A549 (cell line): ENCODE measurements at regions not wholly inside any gene's neighbourhood (a gene's known extent, or its start where the extent isn't known, plus 50 kb on each side); places are given as distances from the start of the nearest gene placed in this dataset.

Source experiments
- JUN ChIP-seq, 2 experiments: fragments of >200 bp; sonication (Bioruptor Twin); formaldehyde crosslinking; IDR thresholded peaks; 2 replicates in 1 of 2; 3 replicates in 1 of 2; pipeline ENCODE4 v1.6.1; 2016 to 2017
- SMC3 ChIP-seq: fragments of >200 bp; sonication (Bioruptor Twin); formaldehyde crosslinking; IDR thresholded peaks from 3 replicates; pipeline ENCODE4 v1.6.1; 2018; ENCODE audit warnings: inconsistent platforms
- SREBF2 ChIP-seq: fragments of 450-650 bp; IDR thresholded peaks from 2 replicates; pipeline ENCODE4 v1.6.1; 2014; ENCODE audit warnings: mild to moderate bottlenecking, moderate library complexity
- TF ChIP-seq, protein P1 (sequence below): fragments of 200-600 bp; sonication (generic); IDR thresholded peaks from 2 replicates; pipeline ENCODE4 v1.6.1; 2016; ENCODE audit warnings: antibody characterized with exemption, mild to moderate bottlenecking, moderate library complexity

DNA sequence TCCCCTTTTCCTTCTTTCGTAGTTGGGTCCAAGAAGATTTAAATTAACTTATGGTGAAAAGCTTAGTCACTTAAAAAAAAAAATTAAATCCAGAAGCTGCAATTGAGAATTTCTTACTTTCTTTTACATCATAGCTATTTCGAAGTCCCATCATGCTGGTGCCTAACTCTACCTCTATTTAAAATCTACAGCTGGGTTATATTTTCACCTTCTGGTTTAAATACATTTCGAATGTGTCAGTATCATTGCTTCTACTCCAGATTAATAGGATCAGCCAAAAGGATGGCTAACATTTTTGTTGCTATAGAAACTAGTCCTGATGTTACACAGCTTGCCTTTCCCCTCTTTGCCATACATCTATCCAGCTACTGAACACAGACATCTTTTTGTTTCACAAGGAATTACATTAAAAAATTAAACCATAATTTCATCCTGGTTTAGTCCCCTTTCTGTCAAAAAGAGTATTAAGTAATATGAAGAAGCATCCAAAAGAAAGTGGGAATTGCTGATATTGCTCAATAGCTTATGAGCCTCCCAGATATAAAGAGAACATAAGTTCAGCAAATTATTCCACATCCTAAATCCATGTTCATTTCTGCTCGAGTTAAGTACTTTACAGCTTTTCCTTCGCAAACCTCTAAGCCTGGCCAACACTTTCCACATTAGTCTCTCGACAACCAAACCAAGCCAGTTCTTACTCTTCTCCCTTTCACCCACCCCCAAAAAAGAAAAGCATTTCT, 396.7 kb upstream of the DAB1 start:
- TF ChIP-seq SREBF2 (no peak), SMC3 (no peak), JUN (IDR thresholded peaks at IDR 0.05) (no peak)
- TF ChIP-seq, protein P1, sequence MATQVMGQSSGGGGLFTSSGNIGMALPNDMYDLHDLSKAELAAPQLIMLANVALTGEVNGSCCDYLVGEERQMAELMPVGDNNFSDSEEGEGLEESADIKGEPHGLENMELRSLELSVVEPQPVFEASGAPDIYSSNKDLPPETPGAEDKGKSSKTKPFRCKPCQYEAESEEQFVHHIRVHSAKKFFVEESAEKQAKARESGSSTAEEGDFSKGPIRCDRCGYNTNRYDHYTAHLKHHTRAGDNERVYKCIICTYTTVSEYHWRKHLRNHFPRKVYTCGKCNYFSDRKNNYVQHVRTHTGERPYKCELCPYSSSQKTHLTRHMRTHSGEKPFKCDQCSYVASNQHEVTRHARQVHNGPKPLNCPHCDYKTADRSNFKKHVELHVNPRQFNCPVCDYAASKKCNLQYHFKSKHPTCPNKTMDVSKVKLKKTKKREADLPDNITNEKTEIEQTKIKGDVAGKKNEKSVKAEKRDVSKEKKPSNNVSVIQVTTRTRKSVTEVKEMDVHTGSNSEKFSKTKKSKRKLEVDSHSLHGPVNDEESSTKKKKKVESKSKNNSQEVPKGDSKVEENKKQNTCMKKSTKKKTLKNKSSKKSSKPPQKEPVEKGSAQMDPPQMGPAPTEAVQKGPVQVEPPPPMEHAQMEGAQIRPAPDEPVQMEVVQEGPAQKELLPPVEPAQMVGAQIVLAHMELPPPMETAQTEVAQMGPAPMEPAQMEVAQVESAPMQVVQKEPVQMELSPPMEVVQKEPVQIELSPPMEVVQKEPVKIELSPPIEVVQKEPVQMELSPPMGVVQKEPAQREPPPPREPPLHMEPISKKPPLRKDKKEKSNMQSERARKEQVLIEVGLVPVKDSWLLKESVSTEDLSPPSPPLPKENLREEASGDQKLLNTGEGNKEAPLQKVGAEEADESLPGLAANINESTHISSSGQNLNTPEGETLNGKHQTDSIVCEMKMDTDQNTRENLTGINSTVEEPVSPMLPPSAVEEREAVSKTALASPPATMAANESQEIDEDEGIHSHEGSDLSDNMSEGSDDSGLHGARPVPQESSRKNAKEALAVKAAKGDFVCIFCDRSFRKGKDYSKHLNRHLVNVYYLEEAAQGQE: no peak
